Type B pancreatic cell (in vitro differentiated cells): ENCODE measurements at regions not wholly inside any gene's neighbourhood (a gene's known extent, or its start where the extent isn't known, plus 50 kb on each side); places are given as distances from the start of the nearest gene placed in this dataset.

ENCODE experiments used
- DNase-seq: peaks from one replicate; pipeline ENCODE4 v3.0.0; 2021; ENCODE audit warnings: mixed read lengths; ENCODE audit not compliant: unreplicated experiment; ENCODE audit errors: extremely low spot score
- H3K27ac Mint-ChIP-seq: 2 replicates; pipeline ENCODE4 v1.8.0; 2021; ENCODE audit warnings: mild to moderate bottlenecking, mixed read lengths
- H3K27me3 Mint-ChIP-seq: 2 replicates; pipeline ENCODE4 v1.8.0; 2021; ENCODE audit warnings: mixed read lengths
- H3K36me3 Mint-ChIP-seq: 2 replicates; pipeline ENCODE4 v1.8.0; 2021; ENCODE audit warnings: mixed read lengths
- H3K4me1 Mint-ChIP-seq: one replicate; pipeline ENCODE4 v1.8.0; 2021; ENCODE audit warnings: mixed read lengths; ENCODE audit not compliant: unreplicated experiment
- H3K4me3 Mint-ChIP-seq: 2 replicates; pipeline ENCODE4 v1.8.0; 2021; ENCODE audit warnings: mild to moderate bottlenecking, mixed read lengths
- H3K9me3 Mint-ChIP-seq: 2 replicates; pipeline ENCODE4 v1.8.0; 2021; ENCODE audit warnings: mixed read lengths
- CTCF ChIP-seq: fragments of 200-600 bp; sonication (generic); conservative IDR thresholded peaks from 2 replicates; pipeline ENCODE4 v1.5.0; 2021; ENCODE audit warnings: antibody characterized with exemption, mild to moderate bottlenecking

- no peak for TF ChIP-seq CTCF
- no peak for DNase-seq
- H3K27me3 Mint-ChIP-seq = peaks cover 10% of the 10 kb centered on the region
Measured at GRCh38 chr17:5902181-5903140, 167.7 kb upstream of the WSCD1 start.

GRCh38 chr17:5911919-5912318, 158.3 kb upstream of the WSCD1 start:
- no peak overlapping the region for H3K4me3 Mint-ChIP-seq
- peaks cover 5% of the 10 kb centered on the region for H3K9me3 Mint-ChIP-seq
- peaks cover 5% of the 10 kb centered on the region for H3K4me1 Mint-ChIP-seq
- no peaks in the 10 kb centered on the region for H3K27me3 Mint-ChIP-seq
- DNase-seq = no peak
- no peak for TF ChIP-seq CTCF
- no peaks in the 10 kb centered on the region for H3K36me3 Mint-ChIP-seq
- no peak overlapping the region for H3K27ac Mint-ChIP-seq

More at GRCh38 chr17:5902181-5903140, 167.7 kb upstream of the WSCD1 start:
- Mint-ChIP-seq H3K4me1 (peaks cover 5% of the 10 kb centered on the region), H3K27ac (no peak overlapping the region), H3K4me3 (peak overlapping the region; percentile 45), H3K36me3 (no peaks in the 10 kb centered on the region), H3K9me3 (peaks cover 5% of the 10 kb centered on the region)

- H3K27ac Mint-ChIP-seq = no peak overlapping the region
- no peak for DNase-seq
Measured at GRCh38 chr17:5913032-5913531, 157.1 kb upstream of the WSCD1 start.

GRCh38 chr17:5913641-5914040, 156.5 kb upstream of the WSCD1 start:
- no peak overlapping the region for H3K27ac Mint-ChIP-seq
- no peak for DNase-seq
- H3K4me3 Mint-ChIP-seq = no peak overlapping the region
- TF ChIP-seq CTCF = no peak
- no peaks in the 10 kb centered on the region for H3K27me3 Mint-ChIP-seq
- peaks cover 5% of the 10 kb centered on the region for H3K4me1 Mint-ChIP-seq
- H3K9me3 Mint-ChIP-seq = peaks cover 5% of the 10 kb centered on the region
- no peaks in the 10 kb centered on the region for H3K36me3 Mint-ChIP-seq

More at GRCh38 chr17:5913032-5913531, 157.1 kb upstream of the WSCD1 start:
- Mint-ChIP-seq H3K4me1 (peaks cover 5% of the 10 kb centered on the region), H3K36me3 (no peaks in the 10 kb centered on the region), H3K4me3 (no peak overlapping the region), H3K9me3 (peaks cover 5% of the 10 kb centered on the region), H3K27me3 (no peaks in the 10 kb centered on the region)
- TF ChIP-seq CTCF = no peak

- no peak overlapping the region for H3K4me3 Mint-ChIP-seq
- no peaks in the 10 kb centered on the region for H3K36me3 Mint-ChIP-seq
- H3K27me3 Mint-ChIP-seq = peaks cover 3% of the 10 kb centered on the region
- H3K4me1 Mint-ChIP-seq = peaks cover 8% of the 10 kb centered on the region
- no peak overlapping the region for H3K27ac Mint-ChIP-seq
- peaks cover 5% of the 10 kb centered on the region for H3K9me3 Mint-ChIP-seq
- TF ChIP-seq CTCF = no peak
- no peak for DNase-seq
Measured at GRCh38 chr17:5915337-5915736, 154.8 kb upstream of the WSCD1 start.
